ENCODE measurements at regions not wholly inside any gene's neighbourhood (a gene's known extent, or its start where the extent isn't known, plus 50 kb on each side); places are given as distances from the start of the nearest gene placed in this dataset.

DNA sequence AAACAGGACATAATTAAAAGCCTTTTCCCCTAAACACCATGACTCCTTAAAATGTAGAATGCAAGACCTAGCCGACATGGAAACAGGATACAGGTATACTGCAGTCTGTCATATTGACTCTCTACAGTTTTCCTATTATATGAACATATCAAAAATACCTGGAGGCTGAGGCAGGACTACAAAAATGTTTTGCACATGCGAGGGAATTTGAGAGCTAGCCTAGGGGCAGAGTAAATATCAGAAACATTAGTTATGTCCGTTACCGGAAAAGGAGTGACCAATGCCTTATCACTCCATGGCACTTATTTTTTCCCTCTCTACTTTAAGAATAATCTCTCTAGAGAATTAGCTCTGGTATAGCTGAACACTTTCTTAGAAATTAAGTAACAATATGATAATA lies 732.3 kb downstream of the TUSC7 start:
- Histone ChIP-seq H3K27me3 (replicated peaks; ENCODE audit: insufficient read depth) (no peaks in the 10 kb centered on the region), H3K4me1 (replicated peaks) (no peaks in the 10 kb centered on the region), H3K27ac (no peak overlapping the region), H3K9me3 (no peaks in the 10 kb centered on the region), H3K4me3 (no peak overlapping the region), H3K36me3 (no peaks in the 10 kb centered on the region)
- DNase-seq (ENCODE audit: low spot score): no peak
- TF ChIP-seq POLR2AphosphoS5 (IDR thresholded peaks at IDR 0.05) (no peak), POLR2A (IDR thresholded peaks at IDR 0.05) (no peak), CTCF (IDR thresholded peaks at IDR 0.05) (no peak)
- intact Hi-C loops (cut with DNase I): no loop called here
- 77% methylated on average over 4 of the region's 4 CpGs for WGBS

- H3K4me3 ChIP-seq: no peak overlapping the region
- H3K36me3 ChIP-seq: no peaks in the 10 kb centered on the region
- H3K27ac ChIP-seq: no peak overlapping the region
- no peaks in the 10 kb centered on the region for H3K27me3 ChIP-seq (replicated peaks; ENCODE audit: insufficient read depth)
- TF ChIP-seq POLR2AphosphoS5 (IDR thresholded peaks at IDR 0.05) (no peak), POLR2A (IDR thresholded peaks at IDR 0.05) (no peak), CTCF (IDR thresholded peaks at IDR 0.05) (no peak)
- WGBS: 57% methylated on average over 4 of the region's 4 CpGs
- no peak for DNase-seq (ENCODE audit: low spot score)
- H3K4me1 ChIP-seq (replicated peaks): no peaks in the 10 kb centered on the region
- intact Hi-C loops (cut with DNase I): no loop called here
- H3K9me3 ChIP-seq: no peaks in the 10 kb centered on the region
These were observed 733.0 kb downstream of the TUSC7 start for GRCh38 chr3:117442566-117442965.

- 33% methylated on average over 5 of the region's 5 CpGs for WGBS
- intact Hi-C loops (cut with DNase I): no loop called here
- no peak overlapping the region for H3K27ac ChIP-seq
- no peak overlapping the region for H3K4me3 ChIP-seq
- no peaks in the 10 kb centered on the region for H3K4me1 ChIP-seq (replicated peaks)
- no peaks in the 10 kb centered on the region for H3K9me3 ChIP-seq
- no peak for DNase-seq (ENCODE audit: low spot score)
- H3K27me3 ChIP-seq (replicated peaks; ENCODE audit: insufficient read depth): no peaks in the 10 kb centered on the region
- H3K36me3 ChIP-seq: no peaks in the 10 kb centered on the region
- no peak for TF ChIP-seq POLR2A (IDR thresholded peaks at IDR 0.05)
- no peak for TF ChIP-seq POLR2AphosphoS5 (IDR thresholded peaks at IDR 0.05)
- no peak for TF ChIP-seq CTCF (IDR thresholded peaks at IDR 0.05)
These were observed 733.4 kb downstream of the TUSC7 start for GRCh38 chr3:117443014-117443413.

GRCh38 chr3:117444175-117444574 lies 734.6 kb downstream of the TUSC7 start:
- intact Hi-C loops (cut with DNase I): no loop called here

More at GRCh38 chr3:117444175-117444574, 734.6 kb downstream of the TUSC7 start:
- no peak overlapping the region for H3K4me3 ChIP-seq
- H3K27me3 ChIP-seq (replicated peaks; ENCODE audit: insufficient read depth): no peaks in the 10 kb centered on the region
- H3K4me1 ChIP-seq (replicated peaks): no peaks in the 10 kb centered on the region
- TF ChIP-seq POLR2A (IDR thresholded peaks at IDR 0.05) (no peak), CTCF (IDR thresholded peaks at IDR 0.05) (no peak), POLR2AphosphoS5 (IDR thresholded peaks at IDR 0.05) (no peak)
- DNase-seq (ENCODE audit: low spot score): no peak
- H3K36me3 ChIP-seq: no peaks in the 10 kb centered on the region
- no peaks in the 10 kb centered on the region for H3K9me3 ChIP-seq
- no peak overlapping the region for H3K27ac ChIP-seq
- 84% methylated on average over 4 of the region's 4 CpGs for WGBS

All from prostate gland (tissue), 2 donors.